Mammary epithelial cell (primary cell): ENCODE measurements at regions not wholly inside any gene's neighbourhood (a gene's known extent, or its start where the extent isn't known, plus 50 kb on each side); places are given as distances from the start of the nearest gene placed in this dataset.

ENCODE experiments used
- CTCF ChIP-seq, 2 donors: IDR thresholded peaks in 1 of 2; conservative IDR thresholded peaks in 1 of 2; 2 replicates each; pipeline ENCODE4 v1.5.1; 2011 to 2012; ENCODE audit warnings: inconsistent platforms in 2 of 2, low read length in 2 of 2, mild to moderate bottlenecking in 2 of 2, control low read depth in 1 of 2, low read depth in 1 of 2; ENCODE audit not compliant: insufficient read depth in 1 of 2; ENCODE audit errors: extremely low read depth in 1 of 2
- EZH2 ChIP-seq: IDR thresholded peaks from 2 replicates; pipeline ENCODE4 v1.6.1; 2012; ENCODE audit warnings: low read length, inconsistent platforms, borderline replicate concordance

DNA sequence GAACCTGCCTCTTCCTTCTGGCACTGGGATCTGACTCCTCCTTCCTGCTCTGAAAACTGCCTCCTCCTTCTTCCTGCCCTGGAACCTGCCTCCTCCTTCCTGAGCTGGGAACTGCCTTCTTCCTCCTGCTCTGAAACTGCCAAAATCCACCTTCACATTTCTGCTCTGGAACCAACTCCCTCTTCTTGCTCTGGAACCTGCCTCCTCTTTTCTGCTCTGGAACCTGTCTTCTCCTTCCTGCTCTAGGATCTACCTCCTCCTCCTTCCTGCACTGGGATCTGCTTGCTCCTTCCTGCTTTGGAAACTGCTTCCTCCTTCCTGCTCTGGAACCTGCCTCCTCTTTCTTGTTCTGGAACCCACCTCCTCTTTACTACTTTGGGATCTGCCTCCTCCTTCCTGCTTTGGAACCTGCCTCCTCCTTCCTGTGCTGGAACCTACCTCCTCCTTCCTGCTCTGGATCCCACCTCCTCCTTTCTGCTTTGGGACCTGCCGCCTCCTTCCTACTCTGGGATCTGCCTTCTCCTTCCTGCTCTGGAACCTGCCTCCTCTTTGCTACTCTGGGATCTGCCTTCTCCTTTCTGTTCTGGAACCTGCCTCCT, 315.5 kb downstream of the PRL start:
- no peak for TF ChIP-seq CTCF (conservative IDR thresholded peaks at IDR 0.05 in 1 of 2, IDR thresholded peaks at IDR 0.05 in 1 of 2; ENCODE audit: extremely low read depth in 1 of 2, insufficient read depth in 1 of 2, low read depth in 1 of 2, low read length in 2 of 2)
- no peak for TF ChIP-seq EZH2
